ENCODE measurements at regions not wholly inside any gene's neighbourhood (a gene's known extent, or its start where the extent isn't known, plus 50 kb on each side); places are given as distances from the start of the nearest gene placed in this dataset.

DNA sequence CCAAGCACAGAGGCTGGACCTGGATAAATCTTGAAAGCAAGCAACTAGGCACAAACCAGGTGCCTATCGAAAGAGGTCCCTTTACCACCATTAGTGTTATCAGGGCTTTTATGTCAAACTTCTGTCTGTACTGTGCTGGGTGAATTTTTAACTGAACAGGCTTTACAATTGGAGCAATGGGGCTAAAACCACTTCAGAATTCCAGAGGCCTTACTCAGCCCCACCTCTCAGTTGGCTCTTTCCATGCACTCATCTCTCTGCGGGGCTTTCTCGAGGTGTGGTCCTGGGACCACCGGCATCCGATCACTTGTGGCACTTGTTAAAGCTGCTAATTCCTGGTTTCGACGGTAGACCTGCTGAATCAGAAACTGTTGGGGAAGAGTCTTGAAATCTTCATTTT lies 232.5 kb downstream of the SOX4 start:
- no peak for TF ChIP-seq GATA3 (IDR thresholded peaks at IDR 0.05; ENCODE audit: low read depth, low read length)

DNA sequence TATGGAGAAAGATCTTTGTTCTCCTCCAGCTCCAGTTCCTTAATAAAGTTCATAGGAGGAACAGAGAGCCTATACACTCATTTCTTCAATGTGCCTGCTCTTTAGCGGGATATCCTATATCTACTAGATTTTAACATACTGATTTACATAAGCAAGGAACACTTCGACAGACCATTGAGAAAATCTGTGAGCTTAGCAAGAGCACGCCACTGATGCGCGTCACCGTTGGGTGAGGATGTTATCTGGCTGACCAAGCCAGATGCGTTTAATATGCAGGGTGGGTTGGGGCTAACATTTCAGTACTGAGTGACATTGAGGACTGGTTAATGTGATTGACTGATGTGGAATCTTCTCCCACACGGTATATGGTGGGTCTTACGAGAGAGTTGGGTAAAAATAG lies 233.4 kb downstream of the SOX4 start:
- TF ChIP-seq GATA3 (IDR thresholded peaks at IDR 0.05; ENCODE audit: low read depth, low read length) = no peak
- no peak for TF ChIP-seq GATA2 (IDR thresholded peaks at IDR 0.05; ENCODE audit: low read depth, low read length)

- TF ChIP-seq GATA2 (IDR thresholded peaks at IDR 0.05; ENCODE audit: low read depth, low read length) (no peak), GATA3 (IDR thresholded peaks at IDR 0.05; ENCODE audit: low read depth, low read length) (no peak)
Observed at GRCh38 chr6:21827425-21828202, 234.1 kb downstream of the SOX4 start.

GRCh38 chr6:21828704-21829103 lies 235.2 kb downstream of the SOX4 start:
- TF ChIP-seq GATA2 (IDR thresholded peaks at IDR 0.05; ENCODE audit: low read depth, low read length) (no peak), GATA3 (IDR thresholded peaks at IDR 0.05; ENCODE audit: low read depth, low read length) (no peak)

GRCh38 chr6:21829126-21829525 lies 235.6 kb downstream of the SOX4 start:
- TF ChIP-seq GATA2 (IDR thresholded peaks at IDR 0.05; ENCODE audit: low read depth, low read length) (no peak), GATA3 (IDR thresholded peaks at IDR 0.05; ENCODE audit: low read depth, low read length) (no peak)

- TF ChIP-seq GATA2 (IDR thresholded peaks at IDR 0.05; ENCODE audit: low read depth, low read length) (no peak), GATA3 (IDR thresholded peaks at IDR 0.05; ENCODE audit: low read depth, low read length) (no peak)
Observed at GRCh38 chr6:21831521-21832291, 238.2 kb downstream of the SOX4 start.

DNA sequence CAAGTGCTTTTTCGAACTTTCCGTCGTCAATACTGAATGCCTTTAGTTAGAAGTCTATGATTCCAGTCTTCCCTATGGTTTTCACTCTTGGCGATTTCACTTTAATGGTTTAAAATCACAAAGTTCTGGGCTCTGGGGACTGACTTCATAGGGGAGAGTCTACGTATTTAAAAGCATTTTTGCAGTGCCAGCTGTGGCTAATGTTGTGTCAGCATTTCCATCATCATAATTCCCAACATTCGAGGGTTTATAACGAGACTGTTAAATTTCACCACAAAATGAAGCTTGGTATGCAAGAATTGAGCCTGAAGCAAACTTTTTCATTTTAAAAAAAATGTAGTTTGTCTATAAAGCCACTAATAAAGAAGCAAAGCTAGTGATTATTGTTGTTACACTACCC lies 242.7 kb downstream of the SOX4 start:
- TF ChIP-seq GATA3 (IDR thresholded peaks at IDR 0.05; ENCODE audit: low read depth, low read length) (no peak), GATA2 (IDR thresholded peaks at IDR 0.05; ENCODE audit: low read depth, low read length) (no peak)

GRCh38 chr6:21836772-21837425 lies 243.3 kb downstream of the SOX4 start:
- TF ChIP-seq GATA2 (IDR thresholded peaks at IDR 0.05; ENCODE audit: low read depth, low read length) (peak; percentile 62), GATA3 (IDR thresholded peaks at IDR 0.05; ENCODE audit: low read depth, low read length) (no peak)

DNA sequence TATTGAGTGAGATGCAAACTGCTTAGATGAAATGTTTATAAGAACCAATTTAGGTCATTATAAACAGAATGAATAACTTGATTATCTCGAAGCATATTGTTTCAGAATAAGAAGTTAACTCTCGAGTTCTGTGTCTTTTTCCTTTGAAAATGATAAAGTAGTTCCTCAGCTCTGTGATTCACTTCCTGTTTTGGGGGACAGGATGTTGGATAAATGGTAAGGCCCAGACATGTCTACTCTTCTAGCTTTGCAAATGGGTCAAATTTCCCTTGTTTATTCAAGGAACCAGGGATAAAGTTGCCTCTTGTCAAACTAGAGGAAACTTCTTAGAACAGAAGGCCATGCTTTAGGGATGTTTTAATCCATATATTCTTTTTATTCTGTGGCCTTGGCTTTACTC lies 246.9 kb downstream of the SOX4 start:
- TF ChIP-seq GATA3 (IDR thresholded peaks at IDR 0.05; ENCODE audit: low read depth, low read length) (no peak), GATA2 (IDR thresholded peaks at IDR 0.05; ENCODE audit: low read depth, low read length) (no peak)

- TF ChIP-seq GATA2 (IDR thresholded peaks at IDR 0.05; ENCODE audit: low read depth, low read length) (no peak), GATA3 (IDR thresholded peaks at IDR 0.05; ENCODE audit: low read depth, low read length) (no peak)
Observed at GRCh38 chr6:21842875-21843645, 249.5 kb downstream of the SOX4 start.

GRCh38 chr6:21844120-21844917 lies 250.8 kb downstream of the SOX4 start:
- no peak for TF ChIP-seq GATA3 (IDR thresholded peaks at IDR 0.05; ENCODE audit: low read depth, low read length)
- TF ChIP-seq GATA2 (IDR thresholded peaks at IDR 0.05; ENCODE audit: low read depth, low read length) = no peak

DNA sequence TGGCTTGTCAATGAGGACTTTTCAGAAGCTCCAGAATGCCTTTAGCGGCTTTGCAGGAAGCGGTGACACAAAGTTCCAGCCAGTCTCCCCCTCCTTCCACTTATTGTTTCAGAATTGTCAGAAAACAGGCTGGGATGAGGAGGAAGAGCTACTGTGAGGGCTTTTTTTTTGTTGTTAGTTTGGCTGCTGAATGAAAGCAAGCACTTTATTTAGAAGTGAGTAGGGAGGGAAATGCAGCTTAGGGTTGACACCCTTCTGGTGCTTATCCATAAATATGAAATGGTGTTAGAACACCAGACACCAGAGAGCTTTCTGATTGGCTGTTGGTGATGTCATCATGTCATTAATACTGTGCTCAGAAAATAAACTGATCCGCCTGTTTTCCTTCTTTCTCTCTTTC lies 251.5 kb downstream of the SOX4 start:
- no peak for TF ChIP-seq GATA2 (IDR thresholded peaks at IDR 0.05; ENCODE audit: low read depth, low read length)
- TF ChIP-seq GATA3 (IDR thresholded peaks at IDR 0.05; ENCODE audit: low read depth, low read length) = no peak

DNA sequence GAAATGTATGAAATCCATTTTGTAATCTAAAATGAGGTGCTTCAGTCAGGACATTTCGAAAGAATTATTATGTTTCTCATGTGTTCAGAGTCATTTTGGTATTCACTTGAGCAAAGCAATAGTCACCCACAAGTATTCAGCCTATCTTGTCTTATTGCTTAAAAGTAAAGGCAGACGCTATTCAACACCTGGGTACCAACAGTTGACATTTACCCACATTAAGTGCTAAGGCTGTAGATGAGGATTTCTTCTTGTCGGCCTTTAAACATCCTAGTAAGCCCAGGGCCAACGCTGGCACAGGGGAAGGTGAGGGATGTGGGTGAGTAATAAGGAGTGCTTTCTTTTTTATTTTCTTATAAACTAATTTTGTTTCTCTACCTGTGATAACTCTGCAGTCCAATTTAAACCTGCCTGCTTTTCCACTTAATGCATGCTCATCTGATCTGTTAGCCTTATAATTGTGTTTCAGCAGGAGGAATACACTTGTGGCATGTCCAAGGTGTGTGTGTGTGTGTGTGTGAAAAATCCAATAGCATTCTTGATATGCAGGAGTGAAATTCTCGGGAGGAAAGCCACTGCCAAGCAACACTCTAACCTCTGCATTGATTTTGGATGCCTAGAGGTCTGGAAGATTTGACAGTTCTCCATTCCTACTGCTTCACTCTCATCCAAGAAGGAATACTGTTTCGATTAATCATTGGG lies 252.0 kb downstream of the SOX4 start:
- TF ChIP-seq GATA3 (IDR thresholded peaks at IDR 0.05; ENCODE audit: low read depth, low read length) (no peak), GATA2 (IDR thresholded peaks at IDR 0.05; ENCODE audit: low read depth, low read length) (no peak)
